ENCODE measurements at regions not wholly inside any gene's neighbourhood (a gene's known extent, or its start where the extent isn't known, plus 50 kb on each side); places are given as distances from the start of the nearest gene placed in this dataset.

DNA sequence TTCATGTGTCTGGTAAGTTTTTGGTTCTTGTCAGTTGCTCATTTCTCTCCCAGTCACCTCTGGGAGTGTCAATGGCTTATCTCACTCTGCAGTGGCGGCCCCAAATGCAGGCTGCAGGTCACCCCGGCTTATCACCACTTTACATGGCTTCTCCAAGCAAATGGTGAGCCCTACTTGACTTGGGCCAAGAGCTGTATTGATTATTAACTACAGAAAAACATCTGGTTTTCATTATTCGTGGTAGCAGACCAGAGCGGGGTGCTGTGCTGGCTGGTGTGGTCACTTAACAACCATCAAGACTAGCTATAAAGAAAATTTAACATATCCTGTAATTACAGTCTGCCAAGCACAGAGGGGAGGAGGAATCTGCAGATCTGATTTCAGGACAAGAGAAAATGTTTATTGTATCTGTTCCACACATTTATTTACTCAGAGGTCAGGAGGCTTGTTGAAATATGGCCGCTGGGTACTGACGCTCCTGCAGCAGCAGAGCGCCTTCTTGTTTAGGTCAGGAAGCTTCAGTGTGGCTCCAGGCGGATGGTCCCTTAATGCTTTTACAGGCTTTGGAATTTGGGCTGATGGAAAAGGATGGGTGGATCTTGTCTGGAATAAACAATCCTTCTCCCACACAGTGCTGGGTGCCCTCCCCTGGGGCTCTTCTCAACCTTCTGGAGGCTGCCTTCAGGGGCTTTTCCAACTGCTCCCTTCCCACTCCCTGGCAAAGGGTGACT lies 87.8 kb downstream of the HLX start:
- TF ChIP-seq, protein P1, sequence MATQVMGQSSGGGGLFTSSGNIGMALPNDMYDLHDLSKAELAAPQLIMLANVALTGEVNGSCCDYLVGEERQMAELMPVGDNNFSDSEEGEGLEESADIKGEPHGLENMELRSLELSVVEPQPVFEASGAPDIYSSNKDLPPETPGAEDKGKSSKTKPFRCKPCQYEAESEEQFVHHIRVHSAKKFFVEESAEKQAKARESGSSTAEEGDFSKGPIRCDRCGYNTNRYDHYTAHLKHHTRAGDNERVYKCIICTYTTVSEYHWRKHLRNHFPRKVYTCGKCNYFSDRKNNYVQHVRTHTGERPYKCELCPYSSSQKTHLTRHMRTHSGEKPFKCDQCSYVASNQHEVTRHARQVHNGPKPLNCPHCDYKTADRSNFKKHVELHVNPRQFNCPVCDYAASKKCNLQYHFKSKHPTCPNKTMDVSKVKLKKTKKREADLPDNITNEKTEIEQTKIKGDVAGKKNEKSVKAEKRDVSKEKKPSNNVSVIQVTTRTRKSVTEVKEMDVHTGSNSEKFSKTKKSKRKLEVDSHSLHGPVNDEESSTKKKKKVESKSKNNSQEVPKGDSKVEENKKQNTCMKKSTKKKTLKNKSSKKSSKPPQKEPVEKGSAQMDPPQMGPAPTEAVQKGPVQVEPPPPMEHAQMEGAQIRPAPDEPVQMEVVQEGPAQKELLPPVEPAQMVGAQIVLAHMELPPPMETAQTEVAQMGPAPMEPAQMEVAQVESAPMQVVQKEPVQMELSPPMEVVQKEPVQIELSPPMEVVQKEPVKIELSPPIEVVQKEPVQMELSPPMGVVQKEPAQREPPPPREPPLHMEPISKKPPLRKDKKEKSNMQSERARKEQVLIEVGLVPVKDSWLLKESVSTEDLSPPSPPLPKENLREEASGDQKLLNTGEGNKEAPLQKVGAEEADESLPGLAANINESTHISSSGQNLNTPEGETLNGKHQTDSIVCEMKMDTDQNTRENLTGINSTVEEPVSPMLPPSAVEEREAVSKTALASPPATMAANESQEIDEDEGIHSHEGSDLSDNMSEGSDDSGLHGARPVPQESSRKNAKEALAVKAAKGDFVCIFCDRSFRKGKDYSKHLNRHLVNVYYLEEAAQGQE (IDR thresholded peaks at IDR 0.05; ENCODE audit: borderline replicate concordance) = no peak
- TF ChIP-seq CTCF (IDR thresholded peaks at IDR 0.05; ENCODE audit: poor library complexity, severe bottlenecking) = no peak
- no peak for TF ChIP-seq EZH2 (IDR thresholded peaks at IDR 0.05; ENCODE audit: borderline replicate concordance, insufficient read depth, low read length, poor library complexity, severe bottlenecking)
- TF ChIP-seq POLR2AphosphoS5 (IDR thresholded peaks at IDR 0.05) = no peak
- no peak for TF ChIP-seq EP300 (conservative IDR thresholded peaks at IDR 0.05; ENCODE audit: poor library complexity, severe bottlenecking)
- no peak for TF ChIP-seq SMC3 (conservative IDR thresholded peaks at IDR 0.05; ENCODE audit: poor library complexity)
